Choroid plexus epithelial cell (primary cell): ENCODE measurements at regions not wholly inside any gene's neighbourhood (a gene's known extent, or its start where the extent isn't known, plus 50 kb on each side); places are given as distances from the start of the nearest gene placed in this dataset.
"Not testable (repeated sequence)": the region's sequence is repeated elsewhere in the genome, so short reads cannot be mapped to it uniquely, and the experiment has no call there.

Source experiments
- DNase-seq: peaks from one replicate; pipeline ENCODE4 v3.0.0-alpha.2; 2010; ENCODE audit warnings: low read depth
- H3K4me3 ChIP-seq: 2 replicates; pipeline ENCODE4 v1.5.1; 2011; ENCODE audit warnings: low read depth, mild to moderate bottlenecking, control low read depth, low read length, moderate library complexity
- CTCF ChIP-seq: conservative IDR thresholded peaks from 2 replicates; pipeline ENCODE4 v1.5.1; 2011; ENCODE audit warnings: low read depth, mild to moderate bottlenecking, control low read depth, inconsistent platforms, low read length, moderate library complexity

DNA sequence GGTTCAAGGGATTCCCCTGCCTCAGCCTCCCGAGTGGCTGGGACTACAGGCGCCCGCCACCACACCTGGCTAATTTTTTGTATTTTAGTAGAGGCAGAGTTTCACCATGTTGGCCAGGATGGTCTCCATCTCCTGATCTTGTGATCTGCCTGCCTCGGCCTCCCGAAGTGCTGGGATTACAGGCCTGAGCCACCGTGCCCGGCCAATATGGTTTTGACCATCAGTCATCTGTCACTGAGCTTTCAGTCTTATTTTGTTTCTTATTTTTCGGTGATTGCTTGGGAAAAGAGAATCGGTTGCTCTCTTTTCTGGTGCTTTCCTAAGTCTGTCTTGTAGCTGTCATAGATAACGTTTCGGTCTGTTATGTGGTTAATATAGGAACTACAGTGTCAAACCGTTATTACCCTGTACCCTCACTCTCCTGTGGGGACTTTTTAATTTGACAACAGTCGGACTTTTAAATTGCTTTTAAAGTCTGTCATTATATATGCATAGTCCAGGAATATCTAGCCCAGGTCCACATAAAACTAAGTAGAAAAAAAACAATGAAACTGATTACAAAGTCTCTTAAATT is 453.4 kb downstream of the KCNJ18 start:
- no peak overlapping the region for H3K4me3 ChIP-seq
- DNase-seq: no peak
- no peak for TF ChIP-seq CTCF

GRCh38 chr17:22158364-22158763 is 466.0 kb downstream of the KCNJ18 start:
- no peak overlapping the region for H3K4me3 ChIP-seq
- TF ChIP-seq CTCF: no peak

DNA sequence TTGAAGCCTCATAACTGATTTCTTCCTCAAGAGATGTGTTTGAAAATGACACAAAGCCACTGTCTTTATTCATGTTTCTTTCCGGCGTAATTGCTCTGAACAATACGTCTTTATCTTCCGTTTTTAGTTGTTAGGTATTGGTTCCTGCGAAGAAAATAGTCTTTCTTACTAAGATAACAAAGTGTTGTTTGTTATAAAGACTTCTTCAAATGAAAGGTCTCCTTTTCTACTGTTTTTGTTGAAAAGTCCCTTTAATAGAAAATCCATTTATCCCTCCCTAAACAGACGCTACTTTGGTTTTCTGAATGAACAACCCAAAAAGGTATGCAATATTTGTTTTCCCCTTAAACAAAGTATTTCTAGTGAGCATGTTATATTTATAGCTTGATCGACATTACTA is 469.1 kb downstream of the KCNJ18 start:
- no peak overlapping the region for H3K4me3 ChIP-seq
- no peak for TF ChIP-seq CTCF
- DNase-seq: no peak

More at GRCh38 chr17:22158364-22158763, 466.0 kb downstream of the KCNJ18 start:
- DNase-seq: no peak

DNA sequence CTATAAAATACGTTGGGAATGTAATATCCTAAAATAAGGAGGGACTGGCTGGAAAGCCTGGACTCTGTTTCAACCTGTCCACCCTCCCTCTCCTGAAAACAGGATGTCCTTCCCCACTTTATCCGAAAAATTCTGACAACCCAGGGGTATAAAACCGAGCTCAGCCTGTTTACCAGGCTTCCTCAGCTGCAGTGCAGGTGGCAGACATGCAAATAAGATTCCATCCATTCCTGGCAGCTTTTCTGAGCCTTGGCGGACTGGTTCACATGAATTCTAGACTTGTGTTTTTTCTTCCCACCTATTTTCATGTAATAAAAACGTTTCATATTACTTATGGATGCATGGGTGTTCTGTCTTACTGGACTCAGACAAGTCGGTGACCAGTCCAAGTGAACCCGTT is 479.3 kb downstream of the KCNJ18 start:
- no peak for TF ChIP-seq CTCF
- DNase-seq: no peak
- H3K4me3 ChIP-seq: no peak overlapping the region

- DNase-seq: no peak
- no peak overlapping the region for H3K4me3 ChIP-seq
- no peak for TF ChIP-seq CTCF
These were observed 500.8 kb downstream of the KCNJ18 start for GRCh38 chr17:22193113-22193512.

GRCh38 chr17:22200187-22200586 is 507.9 kb downstream of the KCNJ18 start:
- DNase-seq, H3K4me3 ChIP-seq: not testable (repeated sequence)

DNA sequence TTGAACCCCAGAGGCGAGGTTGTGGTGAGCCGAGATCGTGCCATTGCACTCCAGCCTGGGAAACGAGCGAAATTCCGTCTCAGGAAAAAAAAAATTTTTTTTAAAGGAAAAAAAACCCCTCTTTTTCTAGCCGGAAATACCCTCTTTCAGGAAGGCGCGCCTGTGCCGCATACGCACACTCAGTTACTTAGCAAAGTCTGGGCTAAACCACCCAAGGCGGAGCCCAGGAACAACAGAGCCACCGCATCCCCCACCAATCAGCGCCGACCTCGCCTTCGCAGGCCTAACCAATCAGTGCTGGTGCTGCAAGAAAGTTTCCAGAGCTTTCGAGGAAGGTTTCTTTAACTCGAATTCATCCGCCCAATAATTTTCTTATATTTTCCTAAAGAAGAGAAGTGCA is 510.4 kb downstream of the KCNJ18 start:
- TF ChIP-seq CTCF: no peak
- DNase-seq: no peak
- H3K4me3 ChIP-seq: no peak overlapping the region
